SU-DHL-6 (cell line): ENCODE measurements at regions not wholly inside any gene's neighbourhood (a gene's known extent, or its start where the extent isn't known, plus 50 kb on each side); places are given as distances from the start of the nearest gene placed in this dataset.

Experiments
- CTCF ChIP-seq: fragments of 200-600 bp; sonication (generic); IDR thresholded peaks from one replicate; pipeline ENCODE4 v1.5.1; 2017; ENCODE audit warnings: antibody characterized with exemption, mild to moderate bottlenecking, low read length, moderate library complexity; ENCODE audit not compliant: insufficient read depth, poor library complexity, severe bottlenecking
- EZH2phosphoT487 ChIP-seq: fragments of 200-600 bp; sonication (generic), shearing (Covaris generic); conservative IDR thresholded peaks from 2 replicates; pipeline ENCODE4 v1.6.1; 2018; ENCODE audit warnings: mild to moderate bottlenecking, antibody characterized with exemption, low read length, moderate library complexity, mixed read lengths

- TF ChIP-seq CTCF (no peak), EZH2phosphoT487 (no peak)
These were observed 191.9 kb upstream of the GYPC start for GRCh38 chr2:126463892-126464674.
